MCF 10A (cell line): ENCODE measurements at regions not wholly inside any gene's neighbourhood (a gene's known extent, or its start where the extent isn't known, plus 50 kb on each side); places are given as distances from the start of the nearest gene placed in this dataset.

Experiments
- BruUV-seq: library from RNA; stranded (reverse); fragments of 400-500 nt; replicated peaks from 2 replicates; lab custom pipeline; 2021; lab: Mats Ljungman, UMichigan
- CTCF ChIA-PET: fragments of 300-600 bp; sonication (Branson Sonifier 250); formaldehyde crosslinking; extraction: SDS; loops from one replicate; lab custom pipeline; 2021; ENCODE audit warnings: antibody characterized with exemption, inconsistent platforms; lab: Yijun Ruan, JAX
- POLR2A ChIA-PET: fragments of 300-600, 350-650 bp; sonication (Branson Sonifier 250); formaldehyde crosslinking; extraction: SDS; loops from one replicate; lab custom pipeline; 2020; ENCODE audit warnings: antibody characterized with exemption, inconsistent platforms; lab: Yijun Ruan, JAX
- DNase-seq: peaks from one replicate; pipeline ENCODE4 v3.0.0-alpha.2; 2018; ENCODE audit not compliant: unreplicated experiment
- H3K27ac Mint-ChIP-seq: one replicate; pipeline ENCODE4 v1.8.0; 2022; ENCODE audit warnings: mild to moderate bottlenecking, low read depth, mixed read lengths; ENCODE audit not compliant: unreplicated experiment
- H3K27me3 Mint-ChIP-seq: one replicate; pipeline ENCODE4 v1.8.0; 2022; ENCODE audit warnings: mixed read lengths; ENCODE audit not compliant: insufficient read depth, unreplicated experiment
- H3K36me3 Mint-ChIP-seq: one replicate; pipeline ENCODE4 v1.8.0; 2022; ENCODE audit warnings: mild to moderate bottlenecking, moderate library complexity, mixed read lengths; ENCODE audit not compliant: insufficient read depth, unreplicated experiment
- H3K4me1 Mint-ChIP-seq: one replicate; pipeline ENCODE4 v1.8.0; 2022; ENCODE audit warnings: mixed read lengths; ENCODE audit not compliant: insufficient read depth, unreplicated experiment
- H3K4me3 Mint-ChIP-seq: one replicate; pipeline ENCODE4 v1.8.0; 2022; ENCODE audit warnings: mild to moderate bottlenecking, moderate library complexity, mixed read lengths; ENCODE audit not compliant: unreplicated experiment
- H3K9me3 Mint-ChIP-seq: one replicate; pipeline ENCODE4 v1.8.0; 2022; ENCODE audit warnings: mixed read lengths; ENCODE audit not compliant: unreplicated experiment
- intact Hi-C: fragments of 100-400 bp; cut with micrococcal nuclease; formaldehyde crosslinking; loops from 2 replicates; pipeline ENCODE4 v1.14.1; 2022
- TF ChIP-seq, protein P1 (sequence below): fragments of 200-600 bp; IDR thresholded peaks from one replicate; pipeline ENCODE4 v1.8.0; 2022; ENCODE audit warnings: antibody characterized with exemption, mild to moderate bottlenecking; ENCODE audit not compliant: unreplicated experiment

DNA sequence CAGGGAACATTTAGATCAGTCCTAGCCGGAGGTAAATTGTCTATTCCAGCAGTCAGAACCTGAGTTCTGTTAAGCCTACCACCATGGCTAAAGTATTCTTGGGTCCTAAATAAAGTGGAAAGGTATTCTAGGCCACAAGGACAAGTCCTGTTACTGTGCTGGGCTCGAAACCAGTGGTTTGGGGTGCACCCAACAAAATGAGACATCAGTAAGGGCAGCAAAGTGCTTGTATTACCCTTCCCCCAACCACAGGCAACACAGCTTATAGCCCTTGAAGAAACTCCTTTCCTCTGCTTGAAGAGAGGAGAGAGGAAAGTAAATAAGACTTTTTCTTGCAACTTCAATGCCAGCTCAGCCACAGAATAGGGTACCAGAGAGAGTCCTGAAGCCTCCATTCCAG is 1345.6 kb downstream of the PCDH18 start:
- intact Hi-C loops, result no loop called here
- TF ChIP-seq, protein P1, sequence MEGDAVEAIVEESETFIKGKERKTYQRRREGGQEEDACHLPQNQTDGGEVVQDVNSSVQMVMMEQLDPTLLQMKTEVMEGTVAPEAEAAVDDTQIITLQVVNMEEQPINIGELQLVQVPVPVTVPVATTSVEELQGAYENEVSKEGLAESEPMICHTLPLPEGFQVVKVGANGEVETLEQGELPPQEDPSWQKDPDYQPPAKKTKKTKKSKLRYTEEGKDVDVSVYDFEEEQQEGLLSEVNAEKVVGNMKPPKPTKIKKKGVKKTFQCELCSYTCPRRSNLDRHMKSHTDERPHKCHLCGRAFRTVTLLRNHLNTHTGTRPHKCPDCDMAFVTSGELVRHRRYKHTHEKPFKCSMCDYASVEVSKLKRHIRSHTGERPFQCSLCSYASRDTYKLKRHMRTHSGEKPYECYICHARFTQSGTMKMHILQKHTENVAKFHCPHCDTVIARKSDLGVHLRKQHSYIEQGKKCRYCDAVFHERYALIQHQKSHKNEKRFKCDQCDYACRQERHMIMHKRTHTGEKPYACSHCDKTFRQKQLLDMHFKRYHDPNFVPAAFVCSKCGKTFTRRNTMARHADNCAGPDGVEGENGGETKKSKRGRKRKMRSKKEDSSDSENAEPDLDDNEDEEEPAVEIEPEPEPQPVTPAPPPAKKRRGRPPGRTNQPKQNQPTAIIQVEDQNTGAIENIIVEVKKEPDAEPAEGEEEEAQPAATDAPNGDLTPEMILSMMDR, result no peak
- Mint-ChIP-seq H3K4me1 (no peaks in the 10 kb centered on the region), H3K9me3 (no peaks in the 10 kb centered on the region), H3K27ac (no peak overlapping the region), H3K27me3 (no peaks in the 10 kb centered on the region), H3K4me3 (no peak overlapping the region), H3K36me3 (peaks cover 6% of the 10 kb centered on the region)
- CTCF ChIA-PET, result interaction anchor here (1.1 kb wide), 1 partner anchor 12 kb away, joined by 3 read pairs; no protein-coding TSS in a partner anchor
- no peak for DNase-seq
- POLR2A ChIA-PET, result interaction anchor here (0.7 kb wide), 1 partner anchor 155 kb away, joined by 3 read pairs; no protein-coding TSS in a partner anchor
- no TSS peak for BruUV-seq

DNA sequence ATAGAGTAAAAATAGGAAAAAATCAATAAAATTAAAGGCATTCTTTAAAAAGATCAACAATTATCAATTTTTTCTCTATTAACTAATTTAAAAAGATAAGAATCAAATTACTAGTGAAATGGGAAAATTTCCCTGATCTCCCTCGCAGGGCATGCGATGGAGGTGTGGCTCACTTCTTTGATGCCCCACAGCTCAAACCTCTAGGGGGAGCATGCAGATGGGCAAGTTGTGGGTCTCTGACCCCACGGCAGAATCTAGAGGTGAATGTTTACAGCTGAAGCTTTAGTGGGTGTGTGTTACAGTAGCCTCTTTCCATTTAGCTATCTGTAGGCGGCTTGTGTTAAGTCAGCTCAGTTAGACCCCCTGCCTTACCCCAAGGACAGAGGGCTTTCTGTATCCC is 1348.8 kb downstream of the PCDH18 start:
- TF ChIP-seq, protein P1, result no peak
- ChIA-PET CTCF (no interaction called here), POLR2A (no interaction called here)
- H3K4me3 Mint-ChIP-seq, result no peak overlapping the region
- H3K36me3 Mint-ChIP-seq, result peaks cover 6% of the 10 kb centered on the region
- no TSS peak for BruUV-seq
- no peak overlapping the region for H3K27ac Mint-ChIP-seq
- no peaks in the 10 kb centered on the region for H3K9me3 Mint-ChIP-seq
- H3K27me3 Mint-ChIP-seq, result no peaks in the 10 kb centered on the region
- intact Hi-C loops, result no loop called here
- no peak for DNase-seq
- H3K4me1 Mint-ChIP-seq, result no peaks in the 10 kb centered on the region

DNA sequence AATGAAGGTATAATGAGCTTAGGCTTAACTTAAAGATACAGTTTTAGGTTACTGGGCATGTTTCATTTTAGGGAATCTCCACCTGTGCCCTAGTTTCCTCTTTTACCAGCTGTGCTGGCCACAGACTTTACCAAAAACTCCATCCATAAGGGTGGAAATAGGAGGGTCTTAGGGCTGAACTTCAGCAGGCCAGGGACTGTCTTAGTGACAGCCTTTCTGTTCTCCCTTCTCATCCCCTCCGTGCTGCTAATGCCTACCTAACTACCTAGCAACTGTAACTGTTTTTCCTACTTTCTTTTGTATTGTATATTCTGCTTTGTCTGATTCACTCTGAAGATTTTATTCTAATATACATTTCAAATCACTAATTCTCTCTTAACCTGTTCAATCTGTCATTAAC is 1375.3 kb downstream of the PCDH18 start:
- intact Hi-C loops, result no loop called here
- TF ChIP-seq, protein P1, result no peak
- no peak for DNase-seq
- Mint-ChIP-seq H3K27me3 (no peaks in the 10 kb centered on the region), H3K36me3 (no peaks in the 10 kb centered on the region), H3K9me3 (no peaks in the 10 kb centered on the region), H3K27ac (no peak overlapping the region), H3K4me1 (no peaks in the 10 kb centered on the region), H3K4me3 (no peak overlapping the region)
- CTCF ChIA-PET, result interaction anchor here (0.7 kb wide), 1 partner anchor 551 kb away, joined by 3 read pairs; no protein-coding TSS in a partner anchor
- BruUV-seq, result no TSS peak
- POLR2A ChIA-PET, result no interaction called here

DNA sequence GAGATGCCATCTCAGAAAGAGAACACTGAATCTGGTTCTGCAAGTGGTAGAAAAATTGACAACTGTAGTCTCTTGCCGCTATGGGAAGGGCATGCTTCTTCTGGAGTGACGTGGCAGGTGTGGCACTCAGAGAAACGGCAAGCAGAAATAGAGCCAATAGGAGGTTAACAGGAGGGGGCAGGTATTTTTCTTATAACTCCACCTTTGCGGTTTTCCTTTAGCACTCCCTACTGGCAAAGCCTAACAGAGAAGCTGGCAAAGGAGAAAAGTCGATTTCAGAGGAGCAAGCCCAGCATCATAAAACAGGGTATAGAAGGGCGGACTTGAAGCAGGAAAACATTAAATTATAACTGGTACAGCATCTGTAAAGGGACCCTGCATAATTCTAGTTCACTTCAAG is 1382.2 kb downstream of the PCDH18 start:
- no peak for DNase-seq
- TF ChIP-seq, protein P1, result no peak
- ChIA-PET CTCF (no interaction called here), POLR2A (no interaction called here)
- H3K4me3 Mint-ChIP-seq, result no peak overlapping the region
- H3K27me3 Mint-ChIP-seq, result no peaks in the 10 kb centered on the region
- BruUV-seq, result no TSS peak
- intact Hi-C loops, result no loop called here
- no peaks in the 10 kb centered on the region for H3K36me3 Mint-ChIP-seq
- H3K4me1 Mint-ChIP-seq, result no peaks in the 10 kb centered on the region
- no peak overlapping the region for H3K27ac Mint-ChIP-seq
- H3K9me3 Mint-ChIP-seq, result peaks cover 8% of the 10 kb centered on the region
